H1 (cell line): ENCODE measurements at regions not wholly inside any gene's neighbourhood (a gene's known extent, or its start where the extent isn't known, plus 50 kb on each side); places are given as distances from the start of the nearest gene placed in this dataset.

Source experiments
- CTCF ChIA-PET: fragments of 300-600 bp; sonication (Branson Sonifier 250); formaldehyde crosslinking; loops from one replicate; lab custom pipeline; 2021; ENCODE audit not compliant: partially characterized antibody; lab: Charles Lee
- POLR2A ChIA-PET: fragments of 300-600 bp; sonication (Branson Sonifier 250); formaldehyde crosslinking; loops from one replicate; lab custom pipeline; 2021; ENCODE audit warnings: inconsistent platforms; ENCODE audit not compliant: partially characterized antibody; lab: Charles Lee
- DNase-seq, 2 experiments: peaks; one replicate each; pipeline versions ENCODE4 v3.0.0 to v3.0.0-alpha.2; 2010 to 2022; ENCODE audit warnings: low spot score in 2 of 2, low read depth in 1 of 2, mixed read lengths in 1 of 2
- FAIRE-seq: peaks from 2 replicates; lab custom pipeline; 2011; peaks lifted over from hg19 to GRCh38; lab: Jason Lieb, UNC
- H2AFZ ChIP-seq: 2 replicates; pipeline ENCODE4 v1.8.1; 2012; ENCODE audit warnings: low read length, inconsistent platforms
- H2AK5ac ChIP-seq: 2 replicates; pipeline ENCODE4 v1.6.1; 2013; ENCODE audit warnings: low read depth, low read length
- H2BK120ac ChIP-seq: replicated peaks from 2 replicates; pipeline ENCODE3; 2013; ENCODE audit warnings: low read depth, low read length, inconsistent platforms
- H2BK12ac ChIP-seq: 2 replicates; pipeline ENCODE4 v1.6.1; 2013; ENCODE audit warnings: low read depth, low read length
- H2BK15ac ChIP-seq: 2 replicates; pipeline ENCODE4 v1.6.1; 2013; ENCODE audit warnings: low read length
- H2BK20ac ChIP-seq: 2 replicates; pipeline ENCODE4 v1.6.1; 2013; ENCODE audit warnings: low read length
- H2BK5ac ChIP-seq: 2 replicates; pipeline ENCODE4 v1.6.1; 2013; ENCODE audit warnings: low read depth, low read length
- H3K14ac ChIP-seq: 2 replicates; pipeline ENCODE4 v1.6.1; 2013; ENCODE audit warnings: inconsistent platforms; ENCODE audit not compliant: insufficient read length
- H3K18ac ChIP-seq: 2 replicates; pipeline ENCODE4 v1.6.1; 2013; ENCODE audit warnings: low read length; ENCODE audit errors: extremely low read depth
- H3K23ac ChIP-seq: 2 replicates; pipeline ENCODE4 v1.6.1; 2013; ENCODE audit warnings: inconsistent platforms; ENCODE audit not compliant: insufficient read length
- H3K23me2 ChIP-seq: 2 replicates; pipeline ENCODE4 v1.6.1; 2013; ENCODE audit warnings: low read depth, low read length
- H3K27ac ChIP-seq: 2 replicates; pipeline ENCODE4 v1.6.1; 2011; ENCODE audit warnings: low read depth, low read length, inconsistent platforms
- H3K27me3 ChIP-seq, 4 experiments: replicated peaks in 1 of 4; 1 replicate in 1 of 4; 2 replicates in 3 of 4; pipeline versions ENCODE4 v1.6.1 to v1.8.1; 2011 to 2013; ENCODE audit warnings: low read length in 3 of 4, mild to moderate bottlenecking in 3 of 4, inconsistent platforms in 2 of 4, mixed read lengths in 2 of 4, moderate library complexity in 1 of 4; ENCODE audit not compliant: control insufficient read depth in 3 of 4, insufficient read depth in 3 of 4; ENCODE audit errors: extremely low read depth in 1 of 4
- H3K36me3 ChIP-seq, 4 experiments: 2 replicates each; pipeline versions ENCODE4 v1.6.1 to v1.8.1; 2011 to 2013; ENCODE audit warnings: mild to moderate bottlenecking in 4 of 4, low read length in 3 of 4, moderate library complexity in 2 of 4, control low read depth in 1 of 4, inconsistent platforms in 1 of 4; ENCODE audit not compliant: insufficient read depth in 4 of 4, control insufficient read depth in 2 of 4
- H3K4ac ChIP-seq: replicated peaks from 2 replicates; pipeline ENCODE3; 2013; ENCODE audit warnings: low read length, low read depth, mixed read lengths, inconsistent platforms; ENCODE audit not compliant: insufficient read length
- H3K4me1 ChIP-seq, 4 experiments: replicated peaks in 1 of 4; 1 replicate in 1 of 4; 2 replicates in 3 of 4; pipeline versions ENCODE4 v1.6.1 to v1.8.1; 2011 to 2013; ENCODE audit warnings: low read length in 3 of 4, inconsistent platforms in 2 of 4, mixed read lengths in 1 of 4; ENCODE audit not compliant: insufficient read depth in 4 of 4, control insufficient read depth in 3 of 4
- H3K4me2 ChIP-seq, 2 experiments: 2 replicates each; pipeline versions ENCODE4 v1.6.1 to v1.8.1; 2011 to 2013; ENCODE audit warnings: low read depth in 2 of 2, low read length in 2 of 2, control low read depth in 1 of 2, inconsistent platforms in 1 of 2, mild to moderate bottlenecking in 1 of 2; ENCODE audit not compliant: insufficient read depth in 1 of 2
- H3K4me3 ChIP-seq, 4 experiments: fragments of 200-600, 300-600 bp in 1 of 4; sonication (generic), shearing (Covaris generic), sonication (Bioruptor Twin) in 1 of 4; 2 replicates each; pipeline versions ENCODE4 v1.5.1 to v1.8.1; 2011 to 2016; ENCODE audit warnings: low read length in 4 of 4, low read depth in 3 of 4, control low read depth in 2 of 4, inconsistent platforms in 2 of 4, mild to moderate bottlenecking in 2 of 4, mixed read lengths in 1 of 4, moderate library complexity in 1 of 4; ENCODE audit not compliant: insufficient read depth in 2 of 4; ENCODE audit errors: extremely low read depth in 1 of 4
- H3K56ac ChIP-seq: replicated peaks from 2 replicates; pipeline ENCODE3; 2013; ENCODE audit warnings: low read depth, mild to moderate bottlenecking, mixed read lengths, low read length, inconsistent platforms; ENCODE audit not compliant: insufficient read length
- H3K79me1 ChIP-seq: 2 replicates; pipeline ENCODE4 v1.6.1; 2013; ENCODE audit warnings: low read depth, low read length, control low read depth
- H3K79me2 ChIP-seq, 2 experiments: 2 replicates each; pipeline versions ENCODE4 v1.6.1 to v1.8.1; 2012 to 2013; ENCODE audit warnings: low read length in 2 of 2, mild to moderate bottlenecking in 2 of 2, inconsistent platforms in 1 of 2; ENCODE audit not compliant: insufficient read depth in 2 of 2, control insufficient read depth in 1 of 2
- H3K9ac ChIP-seq, 4 experiments: replicated peaks in 1 of 4; 1 replicate in 1 of 4; 2 replicates in 3 of 4; pipeline versions ENCODE4 v1.6.1 to v1.8.1; 2011 to 2013; ENCODE audit warnings: low read depth in 3 of 4, low read length in 3 of 4, control low read depth in 2 of 4, mild to moderate bottlenecking in 2 of 4, moderate library complexity in 2 of 4, inconsistent platforms in 1 of 4; ENCODE audit errors: extremely low read depth in 1 of 4
- H3K9me3 ChIP-seq, 2 experiments: 2 replicates each; pipeline versions ENCODE4 v1.6.1 to v1.8.1; 2012 to 2013; ENCODE audit warnings: mild to moderate bottlenecking in 2 of 2, moderate library complexity in 2 of 2, control low read depth in 1 of 2, inconsistent platforms in 1 of 2, low read depth in 1 of 2, low read length in 1 of 2, mixed read lengths in 1 of 2; ENCODE audit not compliant: insufficient read depth in 2 of 2
- H4K20me1 ChIP-seq, 2 experiments: replicated peaks in 1 of 2; 2 replicates each; pipeline versions ENCODE3 to v1.8.1; 2011 to 2013; ENCODE audit warnings: inconsistent platforms in 2 of 2, low read length in 2 of 2, mild to moderate bottlenecking in 1 of 2; ENCODE audit not compliant: insufficient read depth in 2 of 2, control insufficient read depth in 1 of 2
- H4K5ac ChIP-seq: 2 replicates; pipeline ENCODE4 v1.6.1; 2013; ENCODE audit warnings: low read length, low read depth, mixed read lengths, inconsistent platforms; ENCODE audit not compliant: insufficient read length
- H4K8ac ChIP-seq: 2 replicates; pipeline ENCODE4 v1.8.0; 2013; ENCODE audit warnings: mild to moderate bottlenecking, moderate library complexity, low read length, inconsistent platforms; ENCODE audit not compliant: insufficient read depth; ENCODE audit errors: extremely low read depth
- H4K91ac ChIP-seq: replicated peaks from 2 replicates; pipeline ENCODE3; 2013; ENCODE audit warnings: low read length, mixed read lengths, inconsistent platforms; ENCODE audit not compliant: insufficient read length
- BRCA1 ChIP-seq: IDR thresholded peaks from 2 replicates; pipeline ENCODE4 v1.6.1; 2012; ENCODE audit warnings: low read depth, low read length, improper control_type of control experiment
- CBX8 ChIP-seq: fragments of 300-800, 300-1000 bp; sonication (generic); IDR thresholded peaks from 2 replicates; pipeline ENCODE4 v1.7.1; 2016; ENCODE audit warnings: low read depth, low read length, borderline replicate concordance
- EGR1 ChIP-seq: IDR thresholded peaks from 2 replicates; pipeline ENCODE4 v1.6.1; 2011; ENCODE audit warnings: low read depth, low read length, borderline replicate concordance
- KDM4A ChIP-seq: IDR thresholded peaks from one replicate; pipeline ENCODE4 v1.7.1; 2012; ENCODE audit warnings: low read depth, mild to moderate bottlenecking, moderate library complexity, low read length, inconsistent platforms; ENCODE audit not compliant: severe bottlenecking
- POLR2A ChIP-seq, 2 experiments: IDR thresholded peaks; 1 replicate in 1 of 2; 2 replicates in 1 of 2; pipeline ENCODE4 v1.6.1; 2011; ENCODE audit warnings: low read depth in 2 of 2, low read length in 2 of 2, mild to moderate bottlenecking in 2 of 2; ENCODE audit errors: control extremely low read depth in 1 of 2
- RNF2 ChIP-seq: fragments of 200-900, 300-1000 bp; sonication (generic); IDR thresholded peaks from 2 replicates; pipeline ENCODE4 v1.7.1; 2016; ENCODE audit warnings: borderline replicate concordance, low read depth, mild to moderate bottlenecking, antibody characterized with exemption, low read length; ENCODE audit not compliant: poor library complexity, severe bottlenecking; ENCODE audit errors: missing control alignments
- TAF1 ChIP-seq: IDR thresholded peaks from 2 replicates; pipeline ENCODE4 v1.6.1; 2011; ENCODE audit warnings: mild to moderate bottlenecking, low read depth, low read length
- ZNF274 ChIP-seq: IDR thresholded peaks from 2 replicates; pipeline ENCODE4 v1.7.0; 2012; ENCODE audit warnings: low read length, borderline replicate concordance; ENCODE audit errors: extremely low read depth
- WGBS, 2 experiments: shearing (Covaris generic) in 1 of 2; methylation state at CpG; one replicate each; pipeline versions ENCODE4 v1.1.6 to v1.1.7; 2013 to 2015; ENCODE audit warnings: low lambda C conversion rate in 2 of 2, mixed read lengths in 2 of 2, inconsistent platforms in 1 of 2, low coverage in 1 of 2, missing lambda C conversion rate in 1 of 2; ENCODE audit not compliant: insufficient replicate concordance in 2 of 2, insufficient coverage in 1 of 2, insufficient read length in 1 of 2; ENCODE audit errors: extremely low coverage in 1 of 2, missing lambda C conversion rate in 1 of 2; 5-methylcytosine and 5-hydroxymethylcytosine counted together

GRCh38 chr12:24062642-24063245 is 113.3 kb upstream of the SOX5 start:
- ChIA-PET CTCF (no interaction called here), POLR2A (no interaction called here)
- FAIRE-seq: no peak

More at GRCh38 chr12:24062642-24063245, 113.3 kb upstream of the SOX5 start:
- H2BK5ac ChIP-seq: no peak overlapping the region
- H2BK15ac ChIP-seq: no peak overlapping the region
- H4K5ac ChIP-seq: no peak overlapping the region
- H3K9me3 ChIP-seq: no peaks in the 10 kb centered on the region
- no peak overlapping the region for H3K56ac ChIP-seq
- TF ChIP-seq EGR1 (no peak), ZNF274 (no peak), RNF2 (no peak), CBX8 (no peak), POLR2A (IDR thresholded peaks at IDR 0.05; ENCODE audit: control extremely low read depth in 1 of 2, low read depth in 2 of 2, low read length in 2 of 2) (no peak), BRCA1 (no peak), KDM4A (no peak), TAF1 (no peak)
- TF ChIP-seq, all 59 proteins: peak for 0
- H3K4me2 ChIP-seq: no peak overlapping the region
- H2BK120ac ChIP-seq: no peak overlapping the region
- no peak overlapping the region for H3K14ac ChIP-seq
- H3K4ac ChIP-seq: no peak overlapping the region
- no peak for DNase-seq
- no peak overlapping the region for H3K18ac ChIP-seq
- H3K23me2 ChIP-seq: no peaks in the 10 kb centered on the region
- H3K27ac ChIP-seq: no peak overlapping the region
- no peak overlapping the region for H4K91ac ChIP-seq
- no peak overlapping the region for H4K8ac ChIP-seq
- no peaks in the 10 kb centered on the region for H3K36me3 ChIP-seq
- H3K79me1 ChIP-seq: no peaks in the 10 kb centered on the region
- H4K20me1 ChIP-seq: no peaks in the 10 kb centered on the region
- WGBS, 2 experiments: 79% methylated on average over 1 of the region's 1 CpG; no CpG with 5 or more reads in 1 of the 2 experiments
- no peaks in the 10 kb centered on the region for H3K79me2 ChIP-seq
- H2AFZ ChIP-seq: no peak overlapping the region
- no peak overlapping the region for H2BK20ac ChIP-seq
- H2BK12ac ChIP-seq: no peak overlapping the region
- no peak overlapping the region for H3K23ac ChIP-seq
- H3K9ac ChIP-seq: no peak overlapping the region
- H3K27me3 ChIP-seq: no peaks in the 10 kb centered on the region
- H3K4me3 ChIP-seq: no peak overlapping the region
- no peaks in the 10 kb centered on the region for H3K4me1 ChIP-seq
- H2AK5ac ChIP-seq: no peak overlapping the region
